Colonic mucosa (tissue), 4 donors: ENCODE measurements at regions not wholly inside any gene's neighbourhood (a gene's known extent, or its start where the extent isn't known, plus 50 kb on each side); places are given as distances from the start of the nearest gene placed in this dataset.

Source experiments
- DNase-seq: peaks from one replicate; pipeline ENCODE4 v3.0.0-alpha.2; 2020
- H3K27ac ChIP-seq: fragments of 200-600 bp; one replicate; pipeline ENCODE4 v1.8.0; 2021
- H3K27me3 ChIP-seq: fragments of 200-600 bp; one replicate; pipeline ENCODE4 v1.8.0; 2021
- H3K36me3 ChIP-seq: fragments of 200-600 bp; one replicate; pipeline ENCODE4 v1.8.0; 2021
- H3K4me1 ChIP-seq: fragments of 200-600 bp; one replicate; pipeline ENCODE4 v1.8.0; 2021; ENCODE audit warnings: mild to moderate bottlenecking
- H3K4me3 ChIP-seq: fragments of 200-600 bp; one replicate; pipeline ENCODE4 v1.8.0; 2021
- H3K9ac ChIP-seq, 2 donors: one replicate each; pipeline ENCODE4 v1.7.0; 2013; ENCODE audit warnings: control low read depth in 2 of 2, low read depth in 2 of 2, low read length in 2 of 2
- H3K9me3 ChIP-seq: fragments of 200-600 bp; one replicate; pipeline ENCODE4 v1.8.0; 2021
- intact Hi-C: fragments of 100-400 bp; cut with DNase I; formaldehyde crosslinking; loops from one replicate; pipeline ENCODE4 v1.14.1; 2022
- TF ChIP-seq, protein P1 (sequence below): fragments of 200-600 bp; IDR thresholded peaks from one replicate; pipeline ENCODE4 v1.8.0; 2022; ENCODE audit warnings: antibody characterized with exemption, mild to moderate bottlenecking
- donor health status: healthy.
- donor health status: DM: no; HTN: no; CAD: no.
- donor health status: DM: no; HTN: no; CAD: no.

DNA sequence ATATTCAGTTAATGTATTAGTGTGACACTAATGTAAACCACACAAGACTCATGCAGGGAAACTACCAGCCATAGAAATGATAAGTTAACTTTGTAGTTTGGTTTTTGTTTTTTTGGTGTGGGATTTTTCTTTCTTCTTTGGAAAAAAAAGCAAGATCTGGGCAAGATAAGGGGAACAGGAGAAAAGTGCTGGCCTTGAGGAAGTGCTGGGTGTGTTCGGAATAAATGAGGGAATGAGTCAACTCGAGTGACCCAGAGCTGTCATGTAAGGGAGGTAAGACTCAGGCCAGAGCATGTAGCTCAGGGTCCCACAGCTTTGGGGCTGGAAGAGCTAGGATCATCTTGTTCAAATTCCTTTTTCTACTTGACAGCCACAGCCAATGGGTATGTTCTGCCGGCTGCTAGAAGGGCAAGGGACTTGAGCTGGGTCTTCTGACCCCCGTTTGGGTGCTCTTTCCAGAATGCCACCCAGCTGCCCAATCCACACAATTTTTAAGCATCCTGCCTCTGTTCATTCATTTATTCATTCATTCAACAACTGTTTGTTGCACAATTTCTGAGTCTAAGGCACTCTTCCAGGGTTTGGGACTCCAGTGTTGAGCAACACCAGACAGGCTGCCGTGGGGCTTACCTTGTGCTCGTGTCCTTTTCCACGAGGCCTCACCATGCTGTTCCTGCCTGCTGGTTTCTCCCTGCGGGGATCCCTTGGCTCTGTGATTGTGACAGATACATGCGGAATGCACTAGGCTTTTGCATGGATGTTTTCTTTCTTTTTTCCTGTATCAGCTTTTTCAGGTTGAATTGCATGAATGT, 54.5 kb downstream of the CLDN34 start:
- TF ChIP-seq, protein P1, sequence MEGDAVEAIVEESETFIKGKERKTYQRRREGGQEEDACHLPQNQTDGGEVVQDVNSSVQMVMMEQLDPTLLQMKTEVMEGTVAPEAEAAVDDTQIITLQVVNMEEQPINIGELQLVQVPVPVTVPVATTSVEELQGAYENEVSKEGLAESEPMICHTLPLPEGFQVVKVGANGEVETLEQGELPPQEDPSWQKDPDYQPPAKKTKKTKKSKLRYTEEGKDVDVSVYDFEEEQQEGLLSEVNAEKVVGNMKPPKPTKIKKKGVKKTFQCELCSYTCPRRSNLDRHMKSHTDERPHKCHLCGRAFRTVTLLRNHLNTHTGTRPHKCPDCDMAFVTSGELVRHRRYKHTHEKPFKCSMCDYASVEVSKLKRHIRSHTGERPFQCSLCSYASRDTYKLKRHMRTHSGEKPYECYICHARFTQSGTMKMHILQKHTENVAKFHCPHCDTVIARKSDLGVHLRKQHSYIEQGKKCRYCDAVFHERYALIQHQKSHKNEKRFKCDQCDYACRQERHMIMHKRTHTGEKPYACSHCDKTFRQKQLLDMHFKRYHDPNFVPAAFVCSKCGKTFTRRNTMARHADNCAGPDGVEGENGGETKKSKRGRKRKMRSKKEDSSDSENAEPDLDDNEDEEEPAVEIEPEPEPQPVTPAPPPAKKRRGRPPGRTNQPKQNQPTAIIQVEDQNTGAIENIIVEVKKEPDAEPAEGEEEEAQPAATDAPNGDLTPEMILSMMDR = no peak
- no peak overlapping the region for H3K9ac ChIP-seq
- no peaks in the 10 kb centered on the region for H3K36me3 ChIP-seq
- H3K9me3 ChIP-seq = no peaks in the 10 kb centered on the region
- H3K4me1 ChIP-seq = no peaks in the 10 kb centered on the region
- no peak overlapping the region for H3K27ac ChIP-seq
- no peaks in the 10 kb centered on the region for H3K27me3 ChIP-seq
- no peak for DNase-seq
- no peak overlapping the region for H3K4me3 ChIP-seq
- intact Hi-C loops = no loop called here

DNA sequence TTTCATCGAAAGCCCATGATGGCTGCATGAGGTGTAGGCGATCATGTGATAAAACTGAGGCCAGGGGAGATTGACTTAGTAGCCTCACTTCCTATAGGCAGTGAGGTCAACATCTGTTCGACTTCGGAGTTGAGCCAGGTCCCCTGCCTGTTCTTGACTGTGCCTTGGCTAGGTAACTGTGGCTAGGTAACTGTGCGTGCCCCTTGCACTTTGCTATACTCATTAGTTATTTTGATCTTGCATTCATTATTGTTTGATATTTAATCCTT, 55.0 kb downstream of the CLDN34 start:
- Histone ChIP-seq H3K27me3 (no peaks in the 10 kb centered on the region), H3K9ac (no peak overlapping the region)
- intact Hi-C loops = no loop called here

DNA sequence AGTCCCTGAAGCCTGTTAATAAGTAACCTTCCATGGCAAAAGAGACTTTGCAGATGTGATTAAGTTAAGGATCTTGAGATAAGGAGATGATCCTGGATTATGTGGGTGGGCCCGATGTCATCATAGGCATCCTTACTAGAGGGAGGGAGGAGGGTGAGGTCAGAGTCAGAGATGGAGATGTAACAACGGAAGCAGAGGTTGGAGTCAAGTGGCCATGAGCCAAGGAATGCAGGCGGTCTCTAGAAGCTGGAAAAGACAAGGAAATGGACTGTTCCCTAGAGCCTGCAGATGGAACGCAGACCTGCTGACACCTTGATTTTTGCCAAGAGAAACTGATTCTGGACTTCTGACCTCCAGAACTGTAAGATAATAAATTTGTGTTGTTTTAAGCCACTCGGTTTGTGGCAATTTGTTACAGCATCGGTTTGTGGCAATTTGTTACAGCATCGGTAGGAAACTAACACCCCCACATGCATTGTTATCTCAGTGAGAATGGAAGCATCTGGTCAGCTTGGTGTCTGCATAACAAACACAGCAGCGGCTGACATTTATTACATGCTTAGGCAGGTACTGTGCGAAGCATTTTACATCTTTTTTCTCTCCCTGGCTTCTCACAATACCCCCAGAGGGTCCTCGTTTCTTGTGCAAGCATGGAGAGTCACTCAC, 55.6 kb downstream of the CLDN34 start:
- Histone ChIP-seq H3K36me3 (no peaks in the 10 kb centered on the region), H3K9ac (no peak overlapping the region), H3K4me1 (no peaks in the 10 kb centered on the region), H3K9me3 (no peaks in the 10 kb centered on the region), H3K4me3 (no peak overlapping the region), H3K27me3 (no peaks in the 10 kb centered on the region), H3K27ac (no peak overlapping the region)
- no peak for DNase-seq
- intact Hi-C loops = no loop called here
- TF ChIP-seq, protein P1 = no peak

More for the DNA sequence above, 55.0 kb downstream of the CLDN34 start:
- Histone ChIP-seq H3K36me3 (no peaks in the 10 kb centered on the region), H3K9me3 (no peaks in the 10 kb centered on the region), H3K4me3 (no peak overlapping the region), H3K4me1 (no peaks in the 10 kb centered on the region), H3K27ac (no peak overlapping the region)
- DNase-seq = no peak
- TF ChIP-seq, protein P1 = no peak

DNA sequence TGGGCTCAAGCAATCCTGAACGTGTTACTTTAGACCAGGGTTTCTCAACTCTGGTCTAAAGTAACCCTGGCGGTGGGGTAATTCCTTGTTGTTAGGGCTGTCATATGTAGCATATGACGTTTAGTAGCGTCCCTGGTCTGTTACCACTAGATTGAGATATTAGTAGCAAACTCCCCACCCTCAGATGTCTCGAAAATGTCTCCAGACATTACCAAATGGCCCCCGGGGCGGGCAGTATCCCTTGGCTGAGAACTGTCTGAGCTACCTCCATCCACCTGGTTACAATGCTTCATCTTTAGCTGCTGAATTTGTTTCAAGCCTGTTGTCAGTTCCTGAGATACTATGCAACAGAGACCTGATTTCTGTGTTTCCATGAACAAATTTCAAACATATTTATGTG, 56.7 kb downstream of the CLDN34 start:
- no peaks in the 10 kb centered on the region for H3K4me1 ChIP-seq
- intact Hi-C loops = no loop called here
- no peak for DNase-seq
- no peaks in the 10 kb centered on the region for H3K9me3 ChIP-seq
- TF ChIP-seq, protein P1 = no peak
- no peak overlapping the region for H3K9ac ChIP-seq
- H3K4me3 ChIP-seq = no peak overlapping the region
- H3K36me3 ChIP-seq = no peaks in the 10 kb centered on the region
- no peaks in the 10 kb centered on the region for H3K27me3 ChIP-seq
- H3K27ac ChIP-seq = no peak overlapping the region

DNA sequence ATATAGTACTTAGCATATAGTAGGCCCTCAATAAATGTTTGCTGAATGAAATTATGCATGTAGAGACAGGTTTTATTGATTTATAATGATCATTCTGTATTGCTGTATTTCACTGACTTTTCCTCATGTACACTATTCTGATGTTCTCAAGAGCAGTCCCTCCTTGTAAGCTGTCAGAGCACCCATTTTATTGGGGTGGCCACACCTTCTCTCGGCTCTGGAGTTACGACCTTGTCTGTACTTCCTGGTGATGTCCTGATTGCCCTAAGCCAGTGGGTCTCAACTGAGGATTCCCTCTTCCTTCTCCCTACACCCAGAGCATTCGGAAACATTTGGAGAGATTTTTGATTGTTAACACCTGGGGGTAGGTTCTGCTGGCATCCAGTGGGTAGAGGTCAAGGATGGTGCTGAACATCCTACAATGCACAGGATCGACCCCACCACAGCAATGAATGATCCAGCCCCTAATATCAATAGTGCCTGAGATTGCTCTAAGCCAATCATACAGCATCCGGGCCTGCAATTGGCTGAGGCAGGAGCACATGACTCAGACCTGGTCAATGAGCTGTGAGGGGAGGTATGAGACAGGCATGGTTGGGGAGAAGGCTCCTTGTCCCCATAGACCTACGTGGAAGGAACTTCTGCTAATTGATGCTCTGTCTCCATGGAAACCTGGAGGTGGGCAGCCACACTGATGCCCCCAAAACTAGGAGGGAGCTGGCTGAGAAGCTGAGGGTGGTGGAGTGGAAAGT, 58.8 kb downstream of the CLDN34 start:
- H3K9me3 ChIP-seq = no peaks in the 10 kb centered on the region
- H3K4me1 ChIP-seq = no peaks in the 10 kb centered on the region
- no peaks in the 10 kb centered on the region for H3K36me3 ChIP-seq
- TF ChIP-seq, protein P1 = no peak
- no peak overlapping the region for H3K27ac ChIP-seq
- intact Hi-C loops = no loop called here
- DNase-seq = no peak
- no peaks in the 10 kb centered on the region for H3K27me3 ChIP-seq
- no peak overlapping the region for H3K9ac ChIP-seq
- H3K4me3 ChIP-seq = no peak overlapping the region
